PC-9 (cell line): ENCODE measurements at regions not wholly inside any gene's neighbourhood (a gene's known extent, or its start where the extent isn't known, plus 50 kb on each side); places are given as distances from the start of the nearest gene placed in this dataset.

Experiments used
- BruUV-seq: library from RNA; stranded (reverse); fragments of 400-500 nt; replicated peaks from 2 replicates; lab custom pipeline; 2021; lab: Mats Ljungman, UMichigan
- CTCF ChIA-PET: fragments of 300-600 bp; sonication (Branson Sonifier 250); formaldehyde crosslinking; loops from one replicate; lab custom pipeline; 2022; ENCODE audit warnings: antibody characterized with exemption; lab: Charles Lee
- POLR2A ChIA-PET: fragments of 300-600 bp; sonication (Branson Sonifier 250); formaldehyde crosslinking; loops from one replicate; lab custom pipeline; 2022; ENCODE audit warnings: antibody characterized with exemption; ENCODE audit not compliant: unreplicated experiment; lab: Charles Lee
- DNase-seq, 2 experiments: peaks; one replicate each; pipeline versions ENCODE4 v3.0.0 to v3.0.0-alpha.2; 2015 to 2022; ENCODE audit warnings: mixed read lengths in 1 of 2
- H2AFZ ChIP-seq: fragments of 200-600 bp; sonication (generic); 2 replicates; pipeline ENCODE4 v1.8.1; 2017; ENCODE audit warnings: antibody characterized with exemption
- H3F3A ChIP-seq: fragments of 200-600 bp; sonication (generic); 2 replicates; pipeline ENCODE4 v1.8.1; 2017; ENCODE audit warnings: antibody characterized with exemption, mild to moderate bottlenecking, low read depth; ENCODE audit not compliant: insufficient read depth
- H3K27ac ChIP-seq: fragments of 200-600 bp; sonication (generic); 2 replicates; pipeline ENCODE4 v1.6.1; 2016; ENCODE audit warnings: mixed run types
- H3K27me3 ChIP-seq: fragments of 200-600 bp; sonication (generic); 2 replicates; pipeline ENCODE4 v1.6.1; 2016; ENCODE audit warnings: low read depth, mixed run types; ENCODE audit not compliant: insufficient read depth
- H3K36me3 ChIP-seq: fragments of 200-600 bp; sonication (generic); 2 replicates; pipeline ENCODE4 v1.6.1; 2016; ENCODE audit warnings: low read depth, mixed run types
- H3K4me1 ChIP-seq: fragments of 200-600 bp; sonication (generic); replicated peaks from 2 replicates; pipeline ENCODE4 v1.6.1; 2016; ENCODE audit warnings: mixed run types; ENCODE audit not compliant: insufficient read depth
- H3K4me2 ChIP-seq: fragments of 200-600 bp; sonication (generic); 2 replicates; pipeline ENCODE4 v1.6.1; 2017; ENCODE audit warnings: mixed run types
- H3K4me3 ChIP-seq: fragments of 200-600 bp; sonication (generic); 2 replicates; pipeline ENCODE4 v1.6.1; 2016; ENCODE audit warnings: mixed run types
- H3K79me2 ChIP-seq: fragments of 200-600 bp; sonication (generic); 2 replicates; pipeline ENCODE4 v1.6.1; 2017; ENCODE audit warnings: low read depth, mixed run types
- H3K9me2 ChIP-seq: fragments of 200-600 bp; sonication (generic); 2 replicates; pipeline ENCODE4 v1.8.1; 2017; ENCODE audit warnings: mild to moderate bottlenecking; ENCODE audit not compliant: insufficient read depth
- H3K9me3 ChIP-seq: fragments of 200-600 bp; sonication (generic); 2 replicates; pipeline ENCODE4 v1.8.1; 2016; ENCODE audit warnings: low read depth; ENCODE audit not compliant: insufficient read depth
- H4K20me1 ChIP-seq: fragments of 200-600 bp; sonication (generic); 2 replicates; pipeline ENCODE4 v1.8.1; 2017; ENCODE audit not compliant: insufficient read depth
- EZH2 ChIP-seq: fragments of 200-600 bp; sonication (generic); IDR thresholded peaks from 2 replicates; pipeline ENCODE4 v1.8.0; 2017; ENCODE audit warnings: antibody characterized with exemption, low read depth
- intact Hi-C: fragments of 100-400 bp; cut with micrococcal nuclease; formaldehyde crosslinking; loops from one replicate; pipeline ENCODE4 v1.10.0; 2022; ENCODE audit not compliant: unreplicated experiment
- TF ChIP-seq, protein P1 (sequence below): fragments of 200-600 bp; sonication (generic); conservative IDR thresholded peaks from 2 replicates; pipeline ENCODE4 v1.6.1; 2017; ENCODE audit warnings: mixed run types, antibody characterized with exemption, mild to moderate bottlenecking, moderate library complexity

DNA sequence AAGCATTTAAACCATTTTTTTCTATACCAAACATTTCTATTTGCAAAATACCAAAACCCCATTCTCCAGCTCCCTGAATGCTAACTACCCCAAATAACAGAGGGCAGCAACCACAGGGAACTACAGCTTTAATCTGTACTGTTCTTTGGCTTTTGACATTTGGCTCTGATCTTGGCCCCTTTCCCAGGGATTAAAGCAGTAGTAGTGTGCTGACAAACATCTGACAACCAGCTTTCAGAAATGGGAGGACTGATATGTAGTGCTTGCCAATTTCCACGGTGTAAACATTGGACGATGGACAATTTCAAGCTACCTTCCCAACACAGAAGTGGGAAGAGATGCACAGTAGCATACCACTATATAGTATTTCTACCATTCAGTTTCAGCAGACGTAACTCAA, 88.4 kb upstream of the TEAD1 start:
- H3F3A ChIP-seq = peaks cover 16% of the 10 kb centered on the region
- no peaks in the 10 kb centered on the region for H4K20me1 ChIP-seq
- H2AFZ ChIP-seq = no peak overlapping the region
- ChIA-PET CTCF (no interaction called here), POLR2A (no interaction called here)
- H3K4me1 ChIP-seq = peaks cover 23% of the 10 kb centered on the region
- no peak overlapping the region for H3K27ac ChIP-seq
- H3K4me3 ChIP-seq = no peak overlapping the region
- BruUV-seq = no TSS peak
- no peak for DNase-seq
- H3K79me2 ChIP-seq = no peaks in the 10 kb centered on the region
- intact Hi-C loops = no loop called here
- H3K9me3 ChIP-seq = no peaks in the 10 kb centered on the region
- no peaks in the 10 kb centered on the region for H3K9me2 ChIP-seq
- H3K27me3 ChIP-seq = no peaks in the 10 kb centered on the region
- no peak overlapping the region for H3K4me2 ChIP-seq
- no peaks in the 10 kb centered on the region for H3K36me3 ChIP-seq
- TF ChIP-seq EZH2 = no peak
- TF ChIP-seq, protein P1, sequence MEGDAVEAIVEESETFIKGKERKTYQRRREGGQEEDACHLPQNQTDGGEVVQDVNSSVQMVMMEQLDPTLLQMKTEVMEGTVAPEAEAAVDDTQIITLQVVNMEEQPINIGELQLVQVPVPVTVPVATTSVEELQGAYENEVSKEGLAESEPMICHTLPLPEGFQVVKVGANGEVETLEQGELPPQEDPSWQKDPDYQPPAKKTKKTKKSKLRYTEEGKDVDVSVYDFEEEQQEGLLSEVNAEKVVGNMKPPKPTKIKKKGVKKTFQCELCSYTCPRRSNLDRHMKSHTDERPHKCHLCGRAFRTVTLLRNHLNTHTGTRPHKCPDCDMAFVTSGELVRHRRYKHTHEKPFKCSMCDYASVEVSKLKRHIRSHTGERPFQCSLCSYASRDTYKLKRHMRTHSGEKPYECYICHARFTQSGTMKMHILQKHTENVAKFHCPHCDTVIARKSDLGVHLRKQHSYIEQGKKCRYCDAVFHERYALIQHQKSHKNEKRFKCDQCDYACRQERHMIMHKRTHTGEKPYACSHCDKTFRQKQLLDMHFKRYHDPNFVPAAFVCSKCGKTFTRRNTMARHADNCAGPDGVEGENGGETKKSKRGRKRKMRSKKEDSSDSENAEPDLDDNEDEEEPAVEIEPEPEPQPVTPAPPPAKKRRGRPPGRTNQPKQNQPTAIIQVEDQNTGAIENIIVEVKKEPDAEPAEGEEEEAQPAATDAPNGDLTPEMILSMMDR = no peak

DNA sequence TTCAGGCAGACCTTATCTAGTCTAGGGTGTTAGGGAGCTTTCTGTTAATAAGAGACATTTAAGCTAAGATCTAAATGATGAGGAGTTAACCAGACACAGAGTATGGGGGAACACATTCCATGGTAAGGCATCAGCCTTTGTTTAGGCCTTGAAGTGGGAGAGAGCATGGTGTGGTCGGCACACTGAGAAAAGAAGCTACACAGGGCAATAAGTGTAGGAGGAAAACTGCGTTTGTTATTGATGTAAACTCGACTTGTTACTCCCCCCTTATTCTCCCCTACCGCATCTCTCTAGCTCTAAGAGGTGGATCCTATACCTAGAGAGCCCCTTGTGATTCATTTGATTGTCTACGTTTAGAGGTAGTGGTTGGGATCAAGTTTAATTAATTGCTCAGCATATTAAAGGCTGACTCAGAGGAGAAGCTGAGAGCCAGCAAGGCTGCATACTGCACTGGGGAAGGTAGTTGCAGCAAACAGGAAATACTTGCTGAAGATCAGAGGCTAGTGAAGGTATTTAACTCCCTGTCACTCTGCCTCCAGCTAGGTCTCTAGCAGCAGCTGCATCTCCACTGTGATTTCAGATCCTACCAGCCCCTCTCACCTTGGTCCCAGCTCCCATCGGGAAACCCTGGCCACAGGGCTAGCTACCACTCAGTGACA, 86.8 kb upstream of the TEAD1 start:
- Histone ChIP-seq H3K27me3 (no peaks in the 10 kb centered on the region), H3K9me2 (no peaks in the 10 kb centered on the region), H3F3A (peaks cover 8% of the 10 kb centered on the region; the same call in 1 of the 2 replicates), H3K4me3 (no peak overlapping the region), H4K20me1 (no peaks in the 10 kb centered on the region), H3K4me2 (peak overlapping the region; percentile 29; the same call in 1 of the 2 replicates), H3K79me2 (no peaks in the 10 kb centered on the region), H3K36me3 (no peaks in the 10 kb centered on the region), H3K4me1 (peaks cover 9% of the 10 kb centered on the region; the same call in 1 of the 2 replicates), H3K9me3 (no peaks in the 10 kb centered on the region), H3K27ac (no peak overlapping the region), H2AFZ (no peak overlapping the region)
- BruUV-seq = no TSS peak
- intact Hi-C loops = no loop called here
- TF ChIP-seq EZH2 = no peak
- TF ChIP-seq, protein P1 = no peak
- peak; percentile 18 to 74 for DNase-seq
- ChIA-PET CTCF (interaction anchor here (0.6 kb wide), 1 partner anchor 256 kb away, joined by 3 read pairs; no protein-coding TSS in a partner anchor), POLR2A (interaction anchor here (0.6 to 0.8 kb wide), 3 partner anchors 61 to 411 kb away, joined by 3 to 9 read pairs (median 3); no protein-coding TSS in a partner anchor)

DNA sequence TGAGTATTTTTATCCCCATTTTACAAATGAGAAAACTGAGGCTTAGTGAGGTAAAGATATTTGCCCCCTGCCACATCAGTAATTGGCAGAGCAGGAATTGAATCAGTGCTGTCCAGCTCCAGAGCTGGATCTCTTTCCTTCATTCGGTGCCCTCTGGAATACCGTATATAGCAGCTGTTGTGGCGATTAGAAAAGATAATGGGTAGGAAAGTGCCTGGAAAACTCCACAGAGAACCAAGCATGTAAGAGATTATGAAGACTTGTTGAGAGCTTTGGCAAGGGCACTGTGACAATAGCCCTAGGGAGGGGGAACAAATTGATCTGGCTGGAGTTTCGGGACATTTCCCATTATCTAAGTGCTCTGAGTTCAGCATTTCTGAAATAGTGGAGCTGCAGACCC, 82.5 kb upstream of the TEAD1 start:
- ChIA-PET CTCF (no interaction called here), POLR2A (no interaction called here)
- Histone ChIP-seq H3K36me3 (no peaks in the 10 kb centered on the region), H3K27ac (no peak overlapping the region), H3K9me2 (no peaks in the 10 kb centered on the region), H3K79me2 (no peaks in the 10 kb centered on the region), H4K20me1 (no peaks in the 10 kb centered on the region), H3K4me2 (no peak overlapping the region), H3K4me1 (peaks cover 9% of the 10 kb centered on the region; the same call in 1 of the 2 replicates), H3K9me3 (no peaks in the 10 kb centered on the region), H3K27me3 (no peaks in the 10 kb centered on the region), H3K4me3 (no peak overlapping the region), H3F3A (0 out of 2 replicates have a peak, but pooled peaks cover 8% of the 10 kb centered on the region), H2AFZ (no peak overlapping the region)
- BruUV-seq = no TSS peak
- TF ChIP-seq, protein P1 = no peak
- TF ChIP-seq EZH2 = no peak
- intact Hi-C loops = no loop called here
- no peak for DNase-seq
